SU-DHL-6 (cell line): ENCODE measurements at regions not wholly inside any gene's neighbourhood (a gene's known extent, or its start where the extent isn't known, plus 50 kb on each side); places are given as distances from the start of the nearest gene placed in this dataset.

ENCODE experiments used
- H2AFZ ChIP-seq: fragments of 200-600 bp; sonication (generic); 2 replicates; pipeline ENCODE4 v1.6.1; 2014; ENCODE audit warnings: low read depth, mild to moderate bottlenecking, moderate library complexity, mixed read lengths, antibody characterized with exemption, low read length; ENCODE audit not compliant: severe bottlenecking
- H3F3A ChIP-seq: fragments of 200-600 bp; shearing (Covaris generic); 2 replicates; pipeline ENCODE4 v1.6.0; 2016; ENCODE audit warnings: antibody characterized with exemption, mild to moderate bottlenecking; ENCODE audit not compliant: insufficient read depth
- H3K27ac ChIP-seq: fragments of 200-600 bp; sonication (generic); 2 replicates; pipeline ENCODE4 v1.5.1; 2016; ENCODE audit warnings: low read depth, mild to moderate bottlenecking, low read length, moderate library complexity, mixed read lengths
- H3K27me3 ChIP-seq: fragments of 200-600 bp; sonication (generic), shearing (Covaris generic); 2 replicates; pipeline ENCODE4 v1.6.0; 2014; ENCODE audit warnings: mild to moderate bottlenecking, low read length
- H3K36me3 ChIP-seq: fragments of 200-600 bp; sonication (generic); 2 replicates; pipeline ENCODE4 v1.6.1; 2014; ENCODE audit warnings: mild to moderate bottlenecking, low read length, mixed read lengths
- H3K4me2 ChIP-seq: fragments of 300-600, 200-600 bp; shearing (Covaris generic), sonication (generic); 2 replicates; pipeline ENCODE4 v1.6.0; 2014; ENCODE audit warnings: low read length, low read depth, mild to moderate bottlenecking; ENCODE audit not compliant: poor library complexity, severe bottlenecking
- H3K4me3 ChIP-seq: fragments of 200-600 bp; sonication (generic); 2 replicates; pipeline ENCODE4 v1.5.1; 2014; ENCODE audit warnings: antibody characterized with exemption, low read length, mild to moderate bottlenecking, mixed read lengths; ENCODE audit not compliant: insufficient read depth, poor library complexity, severe bottlenecking
- H3K79me2 ChIP-seq: fragments of 200-600 bp; sonication (generic); 2 replicates; pipeline ENCODE4 v1.6.1; 2014; ENCODE audit warnings: mild to moderate bottlenecking, low read length, moderate library complexity; ENCODE audit not compliant: insufficient read depth
- H3K9ac ChIP-seq: fragments of 200-600 bp; sonication (generic); 2 replicates; pipeline ENCODE4 v1.7.0; 2014; ENCODE audit warnings: mild to moderate bottlenecking, low read length
- H3K9me2 ChIP-seq: fragments of 200-600 bp; sonication (generic); replicated peaks from 2 replicates; pipeline ENCODE4 v1.6.1; 2014; ENCODE audit warnings: low read length; ENCODE audit not compliant: insufficient read depth
- H3K9me3 ChIP-seq: fragments of 200-600 bp; sonication (generic); 2 replicates; pipeline ENCODE4 v1.6.1; 2014; ENCODE audit warnings: low read length, mixed read lengths; ENCODE audit not compliant: insufficient read depth
- H4K20me1 ChIP-seq: fragments of 200-600 bp; sonication (generic); 2 replicates; pipeline ENCODE4 v1.6.1; 2014; ENCODE audit warnings: low read depth, mild to moderate bottlenecking, antibody characterized with exemption, low read length, moderate library complexity, mixed read lengths
- EZH2phosphoT487 ChIP-seq: fragments of 200-600 bp; sonication (generic), shearing (Covaris generic); conservative IDR thresholded peaks from 2 replicates; pipeline ENCODE4 v1.6.1; 2018; ENCODE audit warnings: mild to moderate bottlenecking, antibody characterized with exemption, low read length, moderate library complexity, mixed read lengths
- TF ChIP-seq, protein P1 (sequence below): fragments of 200-600 bp; sonication (generic); IDR thresholded peaks from one replicate; pipeline ENCODE4 v1.5.1; 2017; ENCODE audit warnings: antibody characterized with exemption, mild to moderate bottlenecking, low read length, moderate library complexity; ENCODE audit not compliant: insufficient read depth, poor library complexity, severe bottlenecking

DNA sequence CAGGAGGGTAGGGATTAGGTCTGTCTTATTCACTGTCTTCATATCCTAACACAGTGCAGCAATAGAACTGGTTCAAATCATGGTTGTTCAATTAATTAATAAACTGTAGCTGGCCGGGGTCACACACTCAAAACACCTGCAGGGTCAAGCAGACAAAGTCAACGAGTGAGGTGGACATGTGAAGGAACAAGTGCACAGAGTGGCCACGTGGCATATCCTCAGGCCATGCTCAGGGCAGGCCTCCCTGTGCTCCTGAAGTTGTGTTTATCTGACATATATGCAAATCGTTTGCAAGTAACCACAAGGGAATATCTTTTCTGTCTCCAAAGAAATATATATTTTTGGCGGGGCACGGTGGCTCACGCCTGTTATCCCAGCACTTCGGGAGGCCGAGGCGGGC is 98.5 kb upstream of the ZMIZ1 start:
- H2AFZ ChIP-seq = no peak overlapping the region
- 0 out of 2 replicates have a peak, but pooled peaks cover 3% of the 10 kb centered on the region for H3K27me3 ChIP-seq
- no peaks in the 10 kb centered on the region for H3K36me3 ChIP-seq
- no peak overlapping the region for H3K27ac ChIP-seq
- H3K9me2 ChIP-seq = no peaks in the 10 kb centered on the region
- no peaks in the 10 kb centered on the region for H4K20me1 ChIP-seq
- no peak overlapping the region for H3K9ac ChIP-seq
- TF ChIP-seq EZH2phosphoT487 = no peak
- TF ChIP-seq, protein P1, sequence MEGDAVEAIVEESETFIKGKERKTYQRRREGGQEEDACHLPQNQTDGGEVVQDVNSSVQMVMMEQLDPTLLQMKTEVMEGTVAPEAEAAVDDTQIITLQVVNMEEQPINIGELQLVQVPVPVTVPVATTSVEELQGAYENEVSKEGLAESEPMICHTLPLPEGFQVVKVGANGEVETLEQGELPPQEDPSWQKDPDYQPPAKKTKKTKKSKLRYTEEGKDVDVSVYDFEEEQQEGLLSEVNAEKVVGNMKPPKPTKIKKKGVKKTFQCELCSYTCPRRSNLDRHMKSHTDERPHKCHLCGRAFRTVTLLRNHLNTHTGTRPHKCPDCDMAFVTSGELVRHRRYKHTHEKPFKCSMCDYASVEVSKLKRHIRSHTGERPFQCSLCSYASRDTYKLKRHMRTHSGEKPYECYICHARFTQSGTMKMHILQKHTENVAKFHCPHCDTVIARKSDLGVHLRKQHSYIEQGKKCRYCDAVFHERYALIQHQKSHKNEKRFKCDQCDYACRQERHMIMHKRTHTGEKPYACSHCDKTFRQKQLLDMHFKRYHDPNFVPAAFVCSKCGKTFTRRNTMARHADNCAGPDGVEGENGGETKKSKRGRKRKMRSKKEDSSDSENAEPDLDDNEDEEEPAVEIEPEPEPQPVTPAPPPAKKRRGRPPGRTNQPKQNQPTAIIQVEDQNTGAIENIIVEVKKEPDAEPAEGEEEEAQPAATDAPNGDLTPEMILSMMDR = no peak
- no peaks in the 10 kb centered on the region for H3F3A ChIP-seq
- no peak overlapping the region for H3K4me3 ChIP-seq
- no peak overlapping the region for H3K4me2 ChIP-seq
- no peaks in the 10 kb centered on the region for H3K9me3 ChIP-seq
- H3K79me2 ChIP-seq = no peaks in the 10 kb centered on the region

DNA sequence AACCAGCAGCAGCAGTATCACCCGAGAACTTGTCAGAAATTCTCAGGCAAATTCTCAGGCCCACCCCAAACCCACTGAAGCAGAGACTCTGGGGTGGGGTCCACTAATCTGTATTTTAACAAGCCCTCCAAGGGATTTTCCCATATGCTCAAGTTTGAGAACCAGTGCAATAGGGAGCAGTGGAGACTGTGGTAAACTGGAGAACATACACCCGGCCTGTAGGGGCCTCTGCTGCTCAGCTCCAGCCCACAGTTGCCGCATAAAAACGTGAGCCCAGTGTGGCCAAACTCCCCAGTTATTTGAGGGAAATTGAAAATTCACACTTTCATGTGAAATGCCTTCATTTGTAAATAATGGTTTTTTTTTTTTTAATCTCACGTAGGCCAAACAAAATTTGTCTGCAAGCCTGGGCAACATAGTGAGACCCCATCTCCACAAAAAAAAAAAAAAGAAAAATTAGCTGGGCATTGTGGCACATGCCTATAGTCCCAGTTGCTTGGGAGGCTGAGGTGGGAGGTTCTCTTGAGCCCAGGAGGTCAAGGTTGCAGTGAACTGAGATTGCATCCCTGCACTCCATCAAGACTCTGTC is 97.6 kb upstream of the ZMIZ1 start:
- H3K79me2 ChIP-seq = no peaks in the 10 kb centered on the region
- no peaks in the 10 kb centered on the region for H4K20me1 ChIP-seq
- no peak for TF ChIP-seq EZH2phosphoT487
- H3K4me3 ChIP-seq = no peak overlapping the region
- H3K27me3 ChIP-seq = 0 out of 2 replicates have a peak, but pooled peaks cover 3% of the 10 kb centered on the region
- no peaks in the 10 kb centered on the region for H3K36me3 ChIP-seq
- H3K9ac ChIP-seq = no peak overlapping the region
- no peaks in the 10 kb centered on the region for H3K9me3 ChIP-seq
- H3K9me2 ChIP-seq = no peaks in the 10 kb centered on the region
- H3F3A ChIP-seq = no peaks in the 10 kb centered on the region
- no peak overlapping the region for H2AFZ ChIP-seq
- no peak overlapping the region for H3K27ac ChIP-seq
- H3K4me2 ChIP-seq = no peak overlapping the region

DNA sequence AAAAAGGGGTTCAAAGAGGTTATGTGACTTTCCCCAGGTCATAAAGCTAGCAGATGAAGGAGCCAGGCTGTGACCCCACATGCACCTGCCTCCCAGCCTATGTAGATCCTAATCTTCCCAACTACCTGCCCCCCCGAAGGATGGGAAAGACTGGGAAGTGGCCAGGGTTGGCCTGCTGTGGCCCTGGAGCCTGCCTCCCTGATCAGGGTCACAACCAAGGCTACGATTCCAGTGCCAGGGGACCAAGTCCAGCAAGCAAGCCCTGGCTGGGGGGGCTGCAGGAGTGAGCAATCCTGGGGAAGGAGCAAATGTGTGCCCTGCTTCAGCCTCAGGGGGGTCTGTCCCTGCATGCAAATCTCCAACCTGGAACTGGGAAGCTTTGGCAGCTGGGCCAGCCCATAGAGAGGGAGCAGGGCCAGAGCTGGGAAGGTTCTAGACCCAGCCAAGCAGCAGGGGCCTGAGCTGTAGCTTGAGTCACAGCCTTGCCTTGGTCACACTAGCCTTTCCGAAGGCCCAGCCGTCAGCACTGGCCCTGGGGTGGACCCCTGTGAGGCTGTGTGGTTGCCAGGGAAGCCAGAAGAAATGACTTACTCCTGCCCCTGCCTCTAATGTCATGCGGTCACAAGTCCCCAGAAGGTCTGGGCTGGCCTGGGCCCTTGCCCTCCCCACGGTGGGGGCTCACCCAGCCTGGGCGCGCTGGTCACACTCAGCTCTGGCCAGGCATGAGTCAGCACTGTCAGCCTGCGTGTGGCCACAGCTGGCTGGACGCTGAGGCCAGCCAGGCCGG is 96.4 kb upstream of the ZMIZ1 start:
- Histone ChIP-seq H3K27me3 (0 out of 2 replicates have a peak, but pooled peaks cover 3% of the 10 kb centered on the region), H4K20me1 (no peaks in the 10 kb centered on the region), H3K27ac (no peak overlapping the region), H3K4me2 (no peak overlapping the region), H3K36me3 (no peaks in the 10 kb centered on the region), H3K79me2 (no peaks in the 10 kb centered on the region), H2AFZ (no peak overlapping the region), H3K9me3 (no peaks in the 10 kb centered on the region), H3K4me3 (no peak overlapping the region), H3K9ac (no peak overlapping the region), H3K9me2 (no peaks in the 10 kb centered on the region), H3F3A (no peaks in the 10 kb centered on the region)
- TF ChIP-seq EZH2phosphoT487 = no peak
- TF ChIP-seq, protein P1 = no peak
